ENCODE measurements at regions not wholly inside any gene's neighbourhood (a gene's known extent, or its start where the extent isn't known, plus 50 kb on each side); places are given as distances from the start of the nearest gene placed in this dataset.

GRCh38 chr5:167712986-167713585 is 578.4 kb upstream of the WWC1 start:
- no peak overlapping the region for H3K4me3 ChIP-seq (ENCODE audit: low read length in 2 of 2)
- H3K36me3 ChIP-seq (ENCODE audit: control insufficient read depth in 2 of 2, insufficient read depth in 2 of 2, low read length in 2 of 2) = no peaks in the 10 kb centered on the region
- H3K27me3 ChIP-seq (ENCODE audit: control insufficient read depth in 2 of 2, insufficient read depth in 2 of 2, low read length in 2 of 2) = no peaks in the 10 kb centered on the region
- no peak overlapping the region for H3K9ac ChIP-seq (ENCODE audit: low read depth in 1 of 2, low read length in 2 of 2)
- no peaks in the 10 kb centered on the region for H3K4me1 ChIP-seq (ENCODE audit: control insufficient read depth in 2 of 2, insufficient read depth in 2 of 2, low read length in 2 of 2)
- no peak overlapping the region for H3K27ac ChIP-seq (ENCODE audit: low read depth in 2 of 2, low read length in 2 of 2)
- H3K9me3 ChIP-seq (ENCODE audit: control insufficient read depth in 2 of 2, low read length in 2 of 2) = no peaks in the 10 kb centered on the region

- H3K4me1 ChIP-seq (ENCODE audit: control insufficient read depth in 2 of 2, insufficient read depth in 2 of 2, low read length in 2 of 2) = no peaks in the 10 kb centered on the region
- no peak overlapping the region for H3K4me3 ChIP-seq (ENCODE audit: low read length in 2 of 2)
- no peaks in the 10 kb centered on the region for H3K36me3 ChIP-seq (ENCODE audit: control insufficient read depth in 2 of 2, insufficient read depth in 2 of 2, low read length in 2 of 2)
- H3K9me3 ChIP-seq (ENCODE audit: control insufficient read depth in 2 of 2, low read length in 2 of 2) = no peaks in the 10 kb centered on the region
- no peak overlapping the region for H3K27ac ChIP-seq (ENCODE audit: low read depth in 2 of 2, low read length in 2 of 2)
- no peak overlapping the region for H3K9ac ChIP-seq (ENCODE audit: low read depth in 1 of 2, low read length in 2 of 2)
- H3K27me3 ChIP-seq (ENCODE audit: control insufficient read depth in 2 of 2, insufficient read depth in 2 of 2, low read length in 2 of 2) = no peaks in the 10 kb centered on the region
These were observed 577.5 kb upstream of the WWC1 start for GRCh38 chr5:167713896-167714295.

GRCh38 chr5:167716126-167716775 is 575.2 kb upstream of the WWC1 start:
- H3K4me3 ChIP-seq (ENCODE audit: low read length in 2 of 2) = no peak overlapping the region
- H3K4me1 ChIP-seq (ENCODE audit: control insufficient read depth in 2 of 2, insufficient read depth in 2 of 2, low read length in 2 of 2) = no peaks in the 10 kb centered on the region
- no peaks in the 10 kb centered on the region for H3K27me3 ChIP-seq (ENCODE audit: control insufficient read depth in 2 of 2, insufficient read depth in 2 of 2, low read length in 2 of 2)
- no peak overlapping the region for H3K9ac ChIP-seq (ENCODE audit: low read depth in 1 of 2, low read length in 2 of 2)
- no peaks in the 10 kb centered on the region for H3K9me3 ChIP-seq (ENCODE audit: control insufficient read depth in 2 of 2, low read length in 2 of 2)
- no peaks in the 10 kb centered on the region for H3K36me3 ChIP-seq (ENCODE audit: control insufficient read depth in 2 of 2, insufficient read depth in 2 of 2, low read length in 2 of 2)
- H3K27ac ChIP-seq (ENCODE audit: low read depth in 2 of 2, low read length in 2 of 2) = no peak overlapping the region

GRCh38 chr5:167720259-167720658 is 571.2 kb upstream of the WWC1 start:
- Histone ChIP-seq H3K9me3 (ENCODE audit: control insufficient read depth in 2 of 2, low read length in 2 of 2) (no peaks in the 10 kb centered on the region), H3K27ac (ENCODE audit: low read depth in 2 of 2, low read length in 2 of 2) (no peak overlapping the region), H3K4me3 (ENCODE audit: low read length in 2 of 2) (no peak overlapping the region), H3K4me1 (ENCODE audit: control insufficient read depth in 2 of 2, insufficient read depth in 2 of 2, low read length in 2 of 2) (no peaks in the 10 kb centered on the region), H3K27me3 (ENCODE audit: control insufficient read depth in 2 of 2, insufficient read depth in 2 of 2, low read length in 2 of 2) (no peaks in the 10 kb centered on the region), H3K9ac (ENCODE audit: low read depth in 1 of 2, low read length in 2 of 2) (no peak overlapping the region), H3K36me3 (ENCODE audit: control insufficient read depth in 2 of 2, insufficient read depth in 2 of 2, low read length in 2 of 2) (no peaks in the 10 kb centered on the region)

GRCh38 chr5:167720676-167721260 is 570.7 kb upstream of the WWC1 start:
- Histone ChIP-seq H3K9me3 (ENCODE audit: control insufficient read depth in 2 of 2, low read length in 2 of 2) (no peaks in the 10 kb centered on the region), H3K4me3 (ENCODE audit: low read length in 2 of 2) (no peak overlapping the region), H3K9ac (ENCODE audit: low read depth in 1 of 2, low read length in 2 of 2) (no peak overlapping the region), H3K27me3 (ENCODE audit: control insufficient read depth in 2 of 2, insufficient read depth in 2 of 2, low read length in 2 of 2) (no peaks in the 10 kb centered on the region), H3K36me3 (ENCODE audit: control insufficient read depth in 2 of 2, insufficient read depth in 2 of 2, low read length in 2 of 2) (no peaks in the 10 kb centered on the region), H3K27ac (ENCODE audit: low read depth in 2 of 2, low read length in 2 of 2) (no peak overlapping the region), H3K4me1 (ENCODE audit: control insufficient read depth in 2 of 2, insufficient read depth in 2 of 2, low read length in 2 of 2) (no peaks in the 10 kb centered on the region)

GRCh38 chr5:167721926-167722440 is 569.5 kb upstream of the WWC1 start:
- Histone ChIP-seq H3K27ac (ENCODE audit: low read depth in 2 of 2, low read length in 2 of 2) (no peak overlapping the region), H3K9me3 (ENCODE audit: control insufficient read depth in 2 of 2, low read length in 2 of 2) (no peaks in the 10 kb centered on the region), H3K9ac (ENCODE audit: low read depth in 1 of 2, low read length in 2 of 2) (no peak overlapping the region), H3K4me1 (ENCODE audit: control insufficient read depth in 2 of 2, insufficient read depth in 2 of 2, low read length in 2 of 2) (no peaks in the 10 kb centered on the region), H3K4me3 (ENCODE audit: low read length in 2 of 2) (no peak overlapping the region), H3K27me3 (ENCODE audit: control insufficient read depth in 2 of 2, insufficient read depth in 2 of 2, low read length in 2 of 2) (no peaks in the 10 kb centered on the region), H3K36me3 (ENCODE audit: control insufficient read depth in 2 of 2, insufficient read depth in 2 of 2, low read length in 2 of 2) (no peaks in the 10 kb centered on the region)

- H3K36me3 ChIP-seq (ENCODE audit: control insufficient read depth in 2 of 2, insufficient read depth in 2 of 2, low read length in 2 of 2) = no peaks in the 10 kb centered on the region
These were observed 568.1 kb upstream of the WWC1 start for GRCh38 chr5:167723254-167723871.

GRCh38 chr5:167725264-167725663 is 566.2 kb upstream of the WWC1 start:
- H3K4me1 ChIP-seq (ENCODE audit: control insufficient read depth in 2 of 2, insufficient read depth in 2 of 2, low read length in 2 of 2) = no peaks in the 10 kb centered on the region
- no peak overlapping the region for H3K9ac ChIP-seq (ENCODE audit: low read depth in 1 of 2, low read length in 2 of 2)
- H3K4me3 ChIP-seq (ENCODE audit: low read length in 2 of 2) = no peak overlapping the region
- no peak overlapping the region for H3K27ac ChIP-seq (ENCODE audit: low read depth in 2 of 2, low read length in 2 of 2)
- no peaks in the 10 kb centered on the region for H3K9me3 ChIP-seq (ENCODE audit: control insufficient read depth in 2 of 2, low read length in 2 of 2)
- H3K36me3 ChIP-seq (ENCODE audit: control insufficient read depth in 2 of 2, insufficient read depth in 2 of 2, low read length in 2 of 2) = no peaks in the 10 kb centered on the region
- no peaks in the 10 kb centered on the region for H3K27me3 ChIP-seq (ENCODE audit: control insufficient read depth in 2 of 2, insufficient read depth in 2 of 2, low read length in 2 of 2)

More at GRCh38 chr5:167723254-167723871, 568.1 kb upstream of the WWC1 start:
- Histone ChIP-seq H3K9ac (ENCODE audit: low read depth in 1 of 2, low read length in 2 of 2) (no peak overlapping the region), H3K27ac (ENCODE audit: low read depth in 2 of 2, low read length in 2 of 2) (no peak overlapping the region), H3K4me3 (ENCODE audit: low read length in 2 of 2) (no peak overlapping the region), H3K4me1 (ENCODE audit: control insufficient read depth in 2 of 2, insufficient read depth in 2 of 2, low read length in 2 of 2) (no peaks in the 10 kb centered on the region), H3K27me3 (ENCODE audit: control insufficient read depth in 2 of 2, insufficient read depth in 2 of 2, low read length in 2 of 2) (no peaks in the 10 kb centered on the region), H3K9me3 (ENCODE audit: control insufficient read depth in 2 of 2, low read length in 2 of 2) (no peaks in the 10 kb centered on the region)

- Histone ChIP-seq H3K36me3 (ENCODE audit: control insufficient read depth in 2 of 2, insufficient read depth in 2 of 2, low read length in 2 of 2) (no peaks in the 10 kb centered on the region), H3K27ac (ENCODE audit: low read depth in 2 of 2, low read length in 2 of 2) (no peak overlapping the region), H3K27me3 (ENCODE audit: control insufficient read depth in 2 of 2, insufficient read depth in 2 of 2, low read length in 2 of 2) (no peaks in the 10 kb centered on the region), H3K4me1 (ENCODE audit: control insufficient read depth in 2 of 2, insufficient read depth in 2 of 2, low read length in 2 of 2) (no peaks in the 10 kb centered on the region), H3K9ac (ENCODE audit: low read depth in 1 of 2, low read length in 2 of 2) (no peak overlapping the region), H3K4me3 (ENCODE audit: low read length in 2 of 2) (no peak overlapping the region), H3K9me3 (ENCODE audit: control insufficient read depth in 2 of 2, low read length in 2 of 2) (no peaks in the 10 kb centered on the region)
These were observed 565.7 kb upstream of the WWC1 start for GRCh38 chr5:167725741-167726140.

GRCh38 chr5:167726642-167727041 is 564.8 kb upstream of the WWC1 start:
- Histone ChIP-seq H3K9ac (ENCODE audit: low read depth in 1 of 2, low read length in 2 of 2) (no peak overlapping the region), H3K4me3 (ENCODE audit: low read length in 2 of 2) (no peak overlapping the region), H3K27me3 (ENCODE audit: control insufficient read depth in 2 of 2, insufficient read depth in 2 of 2, low read length in 2 of 2) (no peaks in the 10 kb centered on the region), H3K36me3 (ENCODE audit: control insufficient read depth in 2 of 2, insufficient read depth in 2 of 2, low read length in 2 of 2) (no peaks in the 10 kb centered on the region), H3K4me1 (ENCODE audit: control insufficient read depth in 2 of 2, insufficient read depth in 2 of 2, low read length in 2 of 2) (no peaks in the 10 kb centered on the region), H3K9me3 (ENCODE audit: control insufficient read depth in 2 of 2, low read length in 2 of 2) (no peaks in the 10 kb centered on the region), H3K27ac (ENCODE audit: low read depth in 2 of 2, low read length in 2 of 2) (no peak overlapping the region)

Measured in mucosa of rectum (tissue), 2 donors.